T47D (cell line): ENCODE measurements at regions not wholly inside any gene's neighbourhood (a gene's known extent, or its start where the extent isn't known, plus 50 kb on each side); places are given as distances from the start of the nearest gene placed in this dataset.

Experiments used
- DNase-seq, 2 experiments: peaks; one replicate each; pipeline versions ENCODE4 v3.0.0 to v3.0.0-alpha.2; 2011 to 2012; ENCODE audit warnings: low read depth in 1 of 2, low spot score in 1 of 2
- JUND ChIP-seq: IDR thresholded peaks from 2 replicates; pipeline ENCODE4 v1.6.1; 2012; ENCODE audit warnings: low read depth
- in situ Hi-C: cut with HindIII; loops from 2 replicates; pipeline ENCODE4 v1.10.0; 2016; ENCODE audit warnings: low sequenced_read_pairs, low pct_unique_long_range_greater_than_20kb

DNA sequence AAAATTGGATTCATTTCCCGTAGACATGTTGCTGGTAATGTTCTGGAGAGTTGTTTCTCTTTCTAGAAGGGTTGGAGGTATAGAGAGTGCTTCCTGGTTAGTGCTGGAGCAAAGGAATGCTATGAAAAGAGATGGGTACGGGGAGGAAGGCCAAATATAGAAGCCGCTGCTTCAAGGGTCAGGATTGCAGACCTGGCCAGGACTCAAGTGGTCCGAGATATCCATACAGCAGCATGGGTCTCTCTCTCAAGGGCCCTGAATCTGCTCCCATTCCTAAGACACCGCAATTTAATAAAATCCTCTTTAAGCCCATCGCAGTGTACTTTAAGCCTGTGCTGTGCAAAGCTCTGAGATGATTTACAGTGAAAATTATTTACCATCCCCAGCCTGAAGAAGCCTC is 287.0 kb downstream of the FAM43A start:
- no peak for DNase-seq
- no peak for TF ChIP-seq JUND
- in situ Hi-C loops = no loop called here

DNA sequence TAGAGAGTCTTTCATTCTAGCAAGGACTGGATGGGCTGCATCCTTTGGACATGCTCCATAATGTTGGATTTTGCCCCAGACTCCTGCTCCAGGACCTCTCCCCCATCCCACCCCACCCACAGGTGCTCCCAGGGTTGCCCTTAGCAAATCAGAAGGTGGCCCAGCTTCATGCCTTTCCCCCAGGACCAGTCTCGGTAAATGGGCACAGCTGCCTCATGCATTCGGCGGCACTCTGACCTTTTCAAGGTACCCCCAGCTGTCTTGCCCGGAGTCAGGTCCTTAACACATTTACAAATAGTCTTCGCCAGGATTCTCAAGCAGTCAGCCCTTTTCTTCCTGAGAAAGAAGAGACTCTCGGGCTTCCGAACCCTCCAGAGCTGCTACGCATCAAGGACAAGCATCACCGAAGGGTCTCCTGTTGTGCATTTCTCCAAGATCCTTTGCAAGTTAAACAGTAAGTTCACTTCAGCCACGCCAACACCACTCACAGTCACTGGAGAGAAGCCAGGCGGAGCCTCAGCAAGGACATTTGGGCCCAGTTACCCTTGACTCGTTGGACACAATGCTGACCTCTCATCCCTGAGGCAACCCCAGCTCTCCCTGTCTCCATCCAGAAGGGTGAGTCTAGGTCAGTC is 287.8 kb downstream of the FAM43A start:
- no peak for DNase-seq
- TF ChIP-seq JUND = no peak
- in situ Hi-C loops = no loop called here

DNA sequence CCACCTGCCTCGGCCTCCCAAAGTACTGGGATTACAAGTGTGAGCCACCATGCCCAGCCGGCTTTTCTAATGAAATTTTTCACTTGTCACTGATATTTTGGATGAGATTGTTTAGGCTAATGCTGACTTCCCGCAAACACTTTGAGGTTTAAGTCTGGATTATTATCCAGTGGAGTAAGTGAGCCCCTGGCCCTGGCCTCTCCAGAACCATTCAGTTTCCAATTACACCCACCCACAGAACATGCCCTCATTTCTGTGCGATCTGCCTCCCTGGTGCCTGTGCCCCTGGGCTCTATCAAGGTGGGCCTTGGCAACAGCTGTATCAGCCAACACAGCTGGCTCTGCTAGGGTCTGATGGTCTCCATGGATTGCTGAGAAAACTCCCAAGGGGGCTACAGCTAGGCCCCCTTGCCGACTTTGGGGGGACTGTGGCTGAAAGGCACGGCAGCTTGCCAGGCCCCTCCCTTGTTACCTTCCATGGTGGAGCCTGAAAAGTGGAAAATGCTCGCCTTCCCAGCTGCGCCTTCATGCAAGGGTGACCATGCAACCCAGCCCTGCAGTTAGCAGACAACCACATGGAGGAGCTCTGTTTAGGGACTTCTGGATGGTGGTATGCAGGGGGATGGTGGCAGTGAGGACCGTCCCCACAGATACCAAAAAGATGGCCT is 288.9 kb downstream of the FAM43A start:
- in situ Hi-C loops = no loop called here
- no peak for TF ChIP-seq JUND
- no peak for DNase-seq

DNA sequence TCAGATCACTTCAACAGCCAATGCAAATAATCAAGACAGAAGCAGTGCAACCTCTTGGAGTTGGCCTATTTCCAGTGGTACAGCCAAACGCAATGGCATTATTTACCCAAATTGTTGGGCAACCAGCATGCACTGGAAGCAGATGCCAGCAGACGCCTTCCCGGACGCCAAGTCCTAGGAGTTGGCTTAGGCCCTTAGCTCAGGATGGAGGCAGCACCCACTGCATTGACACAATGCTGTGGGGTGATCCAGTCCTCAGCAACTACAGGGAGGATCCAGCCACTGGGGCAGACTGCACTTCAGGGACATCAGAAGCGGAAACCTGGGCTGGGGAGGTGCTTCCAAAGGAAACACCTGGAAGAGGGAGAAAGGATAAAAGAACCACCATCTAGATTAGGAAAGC is 290.4 kb downstream of the FAM43A start:
- TF ChIP-seq JUND = no peak
- in situ Hi-C loops = no loop called here
- peak in 1 of 2 experiments; percentile 82 for DNase-seq

DNA sequence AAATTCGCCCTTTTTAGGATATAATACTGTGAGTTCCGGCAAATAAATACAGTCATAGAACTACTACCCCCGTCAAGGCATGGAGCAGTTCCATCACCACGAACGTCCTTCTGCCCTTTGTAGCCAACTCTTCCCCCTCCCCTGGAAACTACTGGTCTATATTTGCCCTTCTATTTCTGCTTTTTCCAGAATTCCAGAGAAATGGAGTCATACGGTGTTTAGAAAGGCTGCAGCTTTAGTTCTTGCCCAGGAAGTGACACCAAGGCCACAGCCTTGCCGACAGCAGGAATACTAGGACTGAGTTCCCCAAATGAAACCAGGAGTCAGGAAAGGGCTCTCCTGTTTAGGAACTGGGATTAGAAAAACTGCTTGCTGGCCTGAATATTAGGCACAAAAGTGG is 291.2 kb downstream of the FAM43A start:
- in situ Hi-C loops = no loop called here
- DNase-seq = no peak
- TF ChIP-seq JUND = no peak

DNA sequence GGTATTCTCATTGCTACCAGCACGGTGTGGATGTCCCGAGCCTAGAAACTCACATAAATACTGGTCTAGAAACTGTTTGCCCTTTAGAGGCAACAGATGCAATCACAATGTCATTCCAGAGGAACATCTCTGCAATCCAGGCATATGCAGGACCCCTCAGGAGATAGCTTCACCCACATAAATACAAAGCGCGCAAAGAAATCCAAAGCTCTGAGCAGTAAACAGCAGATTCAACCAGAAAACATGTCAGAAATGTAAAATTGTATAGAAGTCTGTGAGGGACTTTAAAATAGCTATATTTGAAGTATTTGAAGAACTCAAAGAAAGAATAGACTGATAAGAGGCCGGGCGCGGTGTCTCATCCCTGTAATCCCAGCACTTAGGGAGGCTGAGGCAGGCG is 291.7 kb downstream of the FAM43A start:
- in situ Hi-C loops = no loop called here

DNA sequence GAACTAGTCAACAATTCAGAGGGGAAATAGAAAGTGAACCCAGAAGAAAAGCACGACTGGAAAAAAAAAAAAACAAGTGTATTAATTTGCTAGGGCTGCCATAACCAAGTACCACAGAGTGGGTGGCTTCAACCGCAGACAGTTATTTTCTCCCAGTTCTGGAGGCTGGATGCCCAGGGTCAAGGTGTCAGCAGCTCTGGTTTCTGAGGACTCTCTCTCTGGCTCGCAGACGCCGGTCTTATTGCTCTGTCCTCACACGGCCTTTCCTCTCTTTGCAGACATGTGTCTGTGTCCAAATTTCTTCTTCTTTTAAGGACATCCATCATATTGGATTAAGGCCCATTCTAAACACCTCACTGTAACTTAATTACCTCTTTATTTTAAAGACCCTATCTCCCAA is 291.8 kb downstream of the XXYLT1 start:
- DNase-seq = no peak
- TF ChIP-seq JUND = no peak
- in situ Hi-C loops = no loop called here

More for the DNA sequence above, 291.7 kb downstream of the FAM43A start:
- no peak for TF ChIP-seq JUND
- DNase-seq = no peak

DNA sequence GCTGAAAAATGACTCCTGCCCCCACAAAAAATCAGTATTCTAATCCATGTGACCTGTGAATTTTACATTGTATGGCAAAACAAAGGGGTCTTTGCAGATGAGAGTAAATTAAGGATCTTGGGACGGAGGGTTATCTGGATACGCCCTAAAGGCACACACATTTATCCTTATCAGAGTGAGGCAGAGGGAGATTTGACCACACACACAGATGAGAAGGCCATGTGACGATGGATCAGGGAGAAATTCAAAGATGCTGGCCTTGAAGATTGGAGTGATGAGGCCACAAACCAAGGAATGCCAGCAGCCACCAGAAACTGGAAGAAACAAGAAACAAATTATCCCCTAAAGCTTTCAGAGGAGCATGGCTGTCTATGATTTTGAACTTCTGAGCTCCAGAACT is 288.5 kb downstream of the XXYLT1 start:
- in situ Hi-C loops = no loop called here
- no peak for DNase-seq
- no peak for TF ChIP-seq JUND

DNA sequence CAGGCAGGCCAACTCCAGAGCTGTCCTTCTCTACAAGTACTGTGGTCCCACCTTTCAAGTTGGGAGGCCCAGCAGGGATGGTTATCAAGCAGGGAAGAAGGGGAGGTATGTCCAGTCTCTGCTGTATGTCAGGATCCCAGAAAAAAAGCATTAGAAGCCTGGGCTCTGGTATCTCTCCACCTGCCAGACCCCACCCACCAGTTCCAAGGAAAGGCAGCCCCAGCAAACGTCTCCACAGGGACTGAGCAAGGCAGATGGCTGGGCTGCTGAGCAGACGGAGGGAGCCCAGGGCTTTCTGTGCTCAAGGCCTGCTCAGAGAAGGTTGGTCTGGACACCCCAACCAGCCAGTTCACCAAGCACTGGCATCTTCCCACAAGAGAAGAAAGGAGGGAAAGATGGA is 287.8 kb downstream of the XXYLT1 start:
- in situ Hi-C loops = no loop called here
- TF ChIP-seq JUND = no peak
- no peak for DNase-seq

DNA sequence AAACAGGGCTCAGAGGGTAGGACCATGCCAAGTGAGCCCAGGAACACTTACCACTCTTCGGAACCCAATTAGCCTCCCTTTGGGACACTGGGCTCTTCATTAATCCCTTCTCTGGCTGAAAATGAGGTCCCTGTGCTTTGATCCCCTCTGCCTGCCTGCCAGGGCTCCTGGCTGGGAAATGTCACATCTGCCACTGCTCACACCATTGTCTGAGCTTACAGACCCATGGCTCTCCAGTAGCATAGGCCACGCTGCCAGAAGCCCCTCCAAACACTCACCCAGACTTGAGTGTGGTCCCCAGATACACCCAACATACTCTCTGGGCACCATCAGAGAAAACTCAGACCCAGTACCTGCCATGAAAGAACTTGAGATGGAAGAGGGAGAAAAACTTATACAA is 287.3 kb downstream of the XXYLT1 start:
- in situ Hi-C loops = no loop called here
- DNase-seq = no peak
- TF ChIP-seq JUND = no peak

DNA sequence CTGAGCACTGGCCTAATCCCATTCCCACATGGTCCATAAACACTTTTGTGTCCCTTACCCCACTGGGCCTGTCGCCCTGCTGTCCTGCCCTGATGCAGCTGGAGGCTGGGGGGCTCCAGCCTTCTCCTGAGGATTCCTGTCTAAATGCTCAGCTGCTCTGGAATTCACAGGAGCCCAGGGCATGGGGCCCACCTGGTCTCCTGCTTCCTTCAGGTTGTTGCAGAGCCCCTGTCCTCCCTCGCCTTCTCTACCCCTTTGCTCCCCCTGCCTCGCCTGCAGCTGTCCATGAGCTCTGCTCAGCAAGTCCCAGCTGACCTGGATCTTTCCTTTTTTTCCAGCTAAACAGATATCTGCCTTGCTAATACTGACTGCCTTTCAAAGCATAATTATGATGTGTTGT is 286.9 kb downstream of the XXYLT1 start:
- in situ Hi-C loops = no loop called here
- TF ChIP-seq JUND = no peak

DNA sequence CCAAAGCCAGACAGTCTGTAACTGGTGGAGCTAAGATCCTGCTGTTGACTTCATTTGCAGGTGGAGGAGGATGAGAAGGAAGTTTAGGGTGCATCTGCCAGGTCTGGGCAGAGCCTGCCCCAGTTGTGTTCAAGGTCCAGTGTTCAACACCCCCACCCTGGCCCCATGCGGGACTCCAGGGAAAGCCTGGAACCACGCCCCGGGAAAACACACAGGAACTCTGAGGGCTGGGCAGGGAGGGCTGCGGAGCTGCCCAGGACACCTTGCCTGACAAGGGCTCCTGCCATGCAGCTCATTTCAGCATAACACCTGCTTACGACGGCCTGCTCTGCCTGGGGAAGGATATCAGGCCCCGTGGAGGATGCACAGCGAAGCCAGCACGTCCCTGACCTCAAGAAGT is 286.3 kb downstream of the XXYLT1 start:
- in situ Hi-C loops = no loop called here
- DNase-seq = no peak
- TF ChIP-seq JUND = no peak

More for the DNA sequence above, 286.9 kb downstream of the XXYLT1 start:
- no peak for DNase-seq

DNA sequence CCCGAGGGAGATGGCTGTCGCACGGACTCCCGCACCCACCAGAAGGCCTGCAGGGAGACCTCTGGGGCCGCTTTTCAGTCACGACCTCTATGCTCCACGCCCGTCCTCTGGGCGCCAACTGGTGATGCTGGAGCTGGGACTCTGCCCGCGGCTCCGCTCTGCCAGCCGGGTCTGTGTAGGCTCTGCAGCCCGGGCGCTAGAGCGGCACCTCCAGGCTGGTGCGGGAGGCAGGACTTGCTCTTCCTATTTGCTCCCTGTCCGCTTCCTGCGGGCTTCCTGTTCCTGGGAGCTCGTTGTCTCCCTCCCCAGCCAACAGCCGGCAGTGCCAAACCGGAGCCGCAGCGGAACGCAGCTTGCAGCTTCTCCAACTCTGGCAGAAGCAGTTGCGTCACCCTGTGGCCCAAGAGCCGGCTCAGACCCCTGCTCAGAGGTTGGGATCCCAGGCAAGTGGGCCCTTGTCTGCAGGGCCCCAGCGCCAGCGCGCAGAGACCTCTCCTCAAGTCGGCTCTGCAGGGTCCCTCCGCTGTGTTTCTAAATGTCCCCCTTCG is 285.9 kb downstream of the XXYLT1 start:
- DNase-seq = peak; percentile 87 to 98
- in situ Hi-C loops = no loop called here
- TF ChIP-seq JUND = no peak
